ENCODE measurements at regions not wholly inside any gene's neighbourhood (a gene's known extent, or its start where the extent isn't known, plus 50 kb on each side); places are given as distances from the start of the nearest gene placed in this dataset.
"Not testable (repeated sequence)": the region's sequence is repeated elsewhere in the genome, so short reads cannot be mapped to it uniquely, and the experiment has no call there.

DNA sequence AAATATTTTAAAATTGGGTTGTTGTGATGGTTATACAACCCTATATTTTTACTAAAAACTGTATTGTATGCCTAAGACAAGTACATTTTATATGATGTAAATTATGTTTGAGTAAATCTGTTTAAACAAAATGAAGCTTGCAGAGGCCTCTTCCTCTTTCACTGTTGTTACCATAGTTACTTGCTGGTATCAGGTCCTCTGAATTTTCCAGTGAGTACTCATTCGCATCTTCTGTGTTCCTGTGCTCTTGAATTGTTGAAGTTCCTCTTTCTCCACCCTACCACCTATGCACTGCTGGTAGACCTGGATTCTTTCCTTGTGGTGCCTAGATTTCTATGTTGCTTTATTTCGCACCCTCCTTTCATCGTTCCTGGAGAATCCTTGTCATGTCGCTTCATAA, 938.5 kb upstream of the ACO1 start:
- peak; percentile 13 to 20 for DNase-seq

DNA sequence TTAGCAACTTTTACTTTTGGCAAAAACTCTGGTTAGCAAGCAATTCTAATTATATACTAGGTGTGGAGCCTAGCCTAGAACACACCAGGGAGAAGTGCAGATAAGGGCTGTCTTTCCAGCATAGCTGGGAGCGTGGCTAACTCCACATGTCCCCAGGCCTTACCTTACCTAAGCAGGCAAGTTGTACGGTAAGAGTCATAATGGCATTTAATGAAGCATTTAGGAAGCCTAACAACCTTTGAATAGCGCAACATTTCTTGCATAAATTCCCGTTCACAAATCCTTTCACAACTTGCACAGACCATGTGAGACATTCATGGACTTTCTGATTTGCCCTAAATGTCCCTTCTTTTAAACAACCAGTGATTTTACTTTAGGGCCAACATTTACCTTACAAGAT, 917.4 kb upstream of the ACO1 start:
- no peak for DNase-seq

DNA sequence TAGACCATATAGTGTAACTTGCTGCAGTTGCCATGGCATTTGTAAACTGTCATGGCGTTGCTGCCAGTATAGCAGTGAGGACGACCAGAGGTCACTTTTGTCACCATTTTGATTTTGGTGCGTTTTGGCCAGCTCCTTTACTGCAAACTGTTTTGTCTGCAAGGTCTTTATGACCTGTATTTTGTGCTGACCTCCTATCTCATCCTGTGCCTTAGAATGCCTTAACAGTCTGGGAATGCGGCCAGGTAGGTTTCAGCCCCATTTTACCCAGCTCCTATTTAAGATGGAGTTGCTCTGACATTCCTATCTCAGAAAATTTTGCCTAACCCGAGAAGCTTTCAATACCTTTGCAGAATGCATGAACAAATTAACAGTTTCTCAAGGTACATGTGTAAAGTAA, 914.4 kb upstream of the ACO1 start:
- no peak for DNase-seq

DNA sequence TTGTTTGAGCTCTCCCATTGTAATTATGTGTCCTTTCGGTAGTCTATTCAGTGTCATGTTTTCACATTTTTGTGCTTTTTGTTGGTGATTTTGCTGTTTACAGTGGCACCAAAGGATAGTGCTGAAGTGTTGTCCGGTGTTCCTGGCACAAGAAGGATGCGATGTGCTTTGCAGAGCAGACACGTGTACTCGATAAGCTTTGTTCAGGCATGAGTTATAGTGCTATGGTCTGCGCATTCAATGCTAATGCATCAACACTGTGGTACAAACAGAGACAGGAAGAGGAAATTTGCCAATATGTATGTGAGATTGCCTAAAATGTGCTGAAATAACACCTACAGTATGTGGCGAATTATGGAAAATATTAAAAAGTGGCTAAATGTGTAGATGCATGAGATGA, 913.4 kb upstream of the ACO1 start:
- DNase-seq = no peak

DNA sequence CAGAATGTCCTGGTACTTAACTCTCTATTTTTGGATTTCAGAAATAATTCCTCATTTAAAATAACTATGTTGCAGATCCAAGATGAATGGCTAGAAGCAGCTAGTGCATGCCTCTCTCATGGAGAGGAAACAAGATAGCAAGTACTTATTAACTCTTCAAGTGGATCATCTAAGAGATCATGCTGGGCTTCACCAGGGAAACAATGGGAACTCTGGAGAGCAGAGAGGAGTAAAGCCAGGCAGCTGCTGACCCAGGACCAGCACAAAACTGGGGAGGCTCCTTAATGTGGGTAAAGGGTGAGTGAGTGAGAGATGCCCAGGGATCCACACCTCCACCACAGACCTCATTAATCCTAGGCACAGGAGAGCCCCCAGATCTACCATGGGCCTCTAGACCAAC, 897.8 kb upstream of the ACO1 start:
- DNase-seq = no peak

DNA sequence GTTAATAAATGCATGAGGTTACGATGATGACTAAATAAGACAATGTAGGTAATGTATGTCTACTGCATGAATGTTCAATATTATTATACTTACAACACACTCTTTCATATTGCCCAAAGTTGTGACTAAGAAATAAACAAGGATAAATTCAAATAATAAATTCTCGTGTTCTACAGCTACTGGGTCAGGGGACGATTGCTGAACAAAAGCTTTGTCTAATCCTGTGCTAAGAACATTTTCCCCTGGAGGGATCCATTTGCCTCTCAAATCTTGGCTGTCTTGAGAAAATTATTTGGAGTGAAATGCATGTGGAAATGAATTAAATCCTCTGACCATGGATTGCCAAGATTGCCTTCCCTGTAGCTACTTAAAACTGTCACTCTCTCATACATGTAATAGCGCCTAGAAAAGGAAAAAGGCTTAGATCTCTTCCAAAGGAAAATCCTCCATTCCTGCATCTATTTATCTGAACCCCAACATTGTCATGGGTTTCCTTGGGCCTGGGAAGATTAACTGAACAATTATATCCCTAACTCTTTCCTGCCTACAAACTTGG, 893.8 kb upstream of the ACO1 start:
- no peak for DNase-seq

DNA sequence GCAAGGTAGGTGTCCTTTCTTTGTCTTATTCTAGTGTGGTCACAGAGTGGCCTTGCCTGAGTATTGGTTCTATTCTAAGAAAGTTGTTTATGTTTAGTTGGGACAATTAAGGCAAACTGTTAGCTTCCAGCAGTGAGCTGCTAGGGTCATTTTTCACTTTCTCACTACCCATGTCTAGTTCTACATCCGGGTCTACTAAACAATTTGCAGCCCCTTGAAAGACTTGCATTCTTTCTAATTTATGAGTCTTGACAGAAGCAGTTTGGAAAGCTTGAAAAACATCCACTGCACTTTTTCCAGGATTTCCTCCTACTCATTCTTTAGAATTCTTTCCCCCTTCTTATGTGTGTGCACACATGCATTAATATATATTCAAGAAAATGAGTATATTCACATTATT, 892.2 kb upstream of the ACO1 start:
- DNase-seq = no peak

DNA sequence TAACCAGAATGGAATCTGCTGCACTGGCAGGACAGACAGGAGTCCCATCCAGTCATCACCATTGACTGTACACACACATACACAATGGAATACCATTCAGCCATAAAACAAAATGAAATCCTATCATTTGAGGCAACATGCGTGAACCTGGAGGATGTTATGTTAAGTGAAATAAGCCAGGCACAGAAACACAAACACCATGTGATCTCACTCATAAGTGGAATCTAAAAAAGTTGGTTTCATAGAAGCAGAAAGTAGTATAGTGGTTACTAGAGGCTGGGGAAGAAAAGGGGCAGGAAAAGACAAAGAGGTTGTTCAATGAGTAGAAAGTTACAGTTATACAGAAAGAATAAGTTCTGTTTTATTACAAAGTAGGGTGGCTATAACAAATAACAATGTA, 884.0 kb upstream of the ACO1 start:
- no peak for DNase-seq

DNA sequence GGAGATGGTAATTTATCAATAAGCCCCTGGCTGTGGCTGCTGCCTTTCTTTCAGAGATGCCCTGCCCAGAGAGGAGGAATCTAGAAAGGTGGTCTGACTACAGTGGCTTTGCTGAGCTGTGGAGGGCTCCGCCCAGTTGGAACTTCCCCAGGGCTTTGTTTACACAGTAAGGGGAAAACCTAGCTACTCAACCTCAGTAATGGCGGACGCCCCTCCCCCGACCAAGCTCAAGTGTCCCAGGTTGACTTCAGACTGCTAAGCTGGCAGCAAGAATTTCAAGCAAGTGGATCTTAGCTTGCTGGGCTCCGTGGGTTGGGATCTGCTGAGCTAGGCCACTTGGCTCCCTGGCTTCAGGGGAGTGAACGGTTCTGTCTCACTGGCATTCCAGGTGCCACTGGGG, 865.4 kb upstream of the ACO1 start:
- no peak for DNase-seq

DNA sequence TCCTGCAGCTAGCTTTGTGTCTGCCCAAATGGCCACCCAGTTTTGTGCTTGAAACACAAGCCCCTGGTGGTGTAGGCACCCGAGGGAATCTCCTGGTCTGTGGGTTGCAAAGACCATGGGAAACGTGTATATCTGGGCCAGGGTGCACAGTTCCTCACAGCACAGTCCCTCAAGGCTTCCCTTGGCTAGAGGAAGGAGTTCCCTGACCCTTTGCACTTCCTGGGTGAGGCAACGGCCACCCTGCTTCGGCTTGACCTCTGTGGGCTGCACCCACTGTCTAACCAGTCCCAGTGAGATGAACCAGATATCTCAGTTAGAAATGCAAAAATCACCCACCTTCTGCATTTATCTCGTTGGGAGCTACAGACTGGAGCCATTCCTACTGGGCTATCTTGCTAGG, 865.0 kb upstream of the ACO1 start:
- no peak for DNase-seq

DNA sequence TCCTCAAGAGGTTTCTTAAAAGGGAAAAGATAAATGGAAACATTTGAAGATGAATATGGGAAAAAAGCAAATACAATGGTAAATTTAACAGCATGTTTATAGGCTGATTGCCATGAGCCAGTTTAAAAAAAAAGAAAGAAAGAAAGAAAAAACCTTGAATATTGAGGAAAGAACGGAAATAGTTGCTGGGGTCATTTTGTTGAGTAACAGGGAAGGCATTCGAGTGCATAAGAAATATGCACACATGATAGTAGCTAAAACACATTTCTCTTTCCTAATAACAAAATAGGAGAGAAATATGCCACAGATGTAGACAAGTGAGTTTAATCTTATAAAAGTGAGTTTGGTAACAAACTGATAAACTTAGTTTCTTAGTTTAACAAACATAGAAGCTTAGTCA, 864.6 kb upstream of the ACO1 start:
- no peak for DNase-seq

DNA sequence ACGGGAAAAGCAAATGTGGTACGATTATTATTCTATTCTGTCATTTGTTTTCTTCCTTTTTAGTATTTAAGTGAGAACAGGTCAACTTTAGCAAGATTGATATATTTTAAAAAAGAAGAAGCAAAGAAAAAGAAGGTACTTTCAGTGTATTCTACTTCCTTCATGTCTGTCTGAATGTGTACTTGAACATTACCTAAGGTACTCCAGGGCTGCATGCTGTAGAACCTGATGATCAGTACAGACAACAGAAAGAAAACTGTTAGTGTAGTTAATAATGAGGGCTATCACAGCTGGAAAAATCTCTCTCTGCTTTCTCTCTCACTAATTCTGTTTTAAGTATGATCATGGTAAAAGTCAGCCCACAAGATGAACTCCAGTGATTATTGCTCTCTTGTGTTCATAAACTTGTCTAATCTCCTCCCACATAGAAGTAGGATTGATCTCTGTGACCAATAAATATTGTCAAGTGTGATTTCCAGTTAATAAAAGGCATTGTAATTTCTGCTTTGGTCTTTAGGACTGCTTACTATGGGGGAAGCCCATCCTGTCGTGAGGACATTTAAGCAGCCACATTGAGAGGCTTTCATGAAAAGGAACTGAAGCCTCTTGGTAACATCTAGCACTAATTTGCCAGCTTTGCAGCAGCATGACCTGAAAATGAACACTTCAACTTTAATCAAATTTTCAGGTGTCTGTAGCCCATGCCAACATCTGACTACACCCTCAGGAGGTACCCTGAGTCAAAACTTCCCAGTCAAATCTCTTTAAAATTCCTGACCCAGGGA, 864.0 kb upstream of the ACO1 start:
- DNase-seq = no peak

DNA sequence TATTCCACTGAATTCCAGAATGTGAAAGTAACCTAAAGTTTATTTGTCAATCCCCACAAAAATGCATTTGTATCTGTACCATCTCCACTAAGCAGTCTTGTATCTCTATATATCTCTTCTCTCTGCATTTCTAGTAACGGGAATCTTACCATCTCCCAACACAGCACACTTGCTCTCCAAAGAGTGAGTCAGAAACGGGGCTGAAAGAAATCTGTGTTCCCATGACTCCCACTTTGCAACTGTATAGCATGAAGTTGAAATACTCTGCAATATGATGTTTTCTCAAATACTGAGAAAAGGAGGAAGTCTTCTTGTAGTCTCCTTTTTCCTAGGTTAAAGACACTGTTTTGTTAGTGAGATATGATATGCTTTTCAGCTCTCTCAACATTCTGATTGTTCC, 848.8 kb upstream of the ACO1 start:
- no peak for DNase-seq

DNA sequence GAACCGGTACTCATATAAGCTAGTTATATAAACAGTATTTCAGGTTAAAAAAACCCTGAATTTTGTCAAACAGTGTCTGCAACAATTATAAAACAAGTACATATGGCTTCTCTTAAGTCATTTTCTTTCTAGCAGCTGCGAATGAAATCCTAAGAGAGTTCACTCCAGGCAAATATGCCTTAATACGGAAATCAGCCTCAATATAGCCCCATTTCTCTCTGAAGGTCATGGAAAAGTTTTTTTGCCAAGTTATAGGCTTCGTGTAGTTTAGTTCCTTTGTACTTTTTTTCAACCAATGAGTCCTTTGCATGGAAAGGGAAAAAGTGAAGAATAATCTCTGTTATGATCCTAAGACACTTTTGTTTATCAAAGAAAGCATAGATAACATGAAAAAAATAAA, 848.0 kb upstream of the ACO1 start:
- no peak for DNase-seq

DNA sequence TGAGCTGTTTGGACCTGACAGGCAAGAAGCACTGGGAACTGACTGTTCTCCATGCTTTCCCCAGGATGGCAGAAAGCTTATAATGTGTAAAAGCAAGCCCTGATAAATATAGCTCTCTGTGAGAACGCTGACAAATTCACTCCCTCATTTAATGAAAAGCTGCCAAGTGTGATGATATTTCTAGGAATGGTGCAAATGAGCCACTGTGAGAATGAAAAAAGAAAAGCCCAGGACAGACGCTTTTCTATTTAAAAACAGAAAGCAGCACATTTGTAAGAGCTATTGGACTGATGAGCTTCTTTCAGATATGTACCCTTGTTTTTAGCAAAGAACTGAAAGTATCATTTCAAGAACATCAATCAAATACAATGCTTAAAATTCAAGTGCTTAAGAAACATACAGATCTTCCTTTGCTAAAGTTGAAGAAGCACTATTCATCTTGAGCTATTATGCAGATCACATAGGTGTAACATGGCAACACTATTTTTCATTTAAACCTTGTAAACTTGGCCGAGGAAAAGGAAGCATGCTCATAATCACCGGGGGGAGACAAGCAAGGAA, 842.6 kb upstream of the ACO1 start:
- no peak for DNase-seq

DNA sequence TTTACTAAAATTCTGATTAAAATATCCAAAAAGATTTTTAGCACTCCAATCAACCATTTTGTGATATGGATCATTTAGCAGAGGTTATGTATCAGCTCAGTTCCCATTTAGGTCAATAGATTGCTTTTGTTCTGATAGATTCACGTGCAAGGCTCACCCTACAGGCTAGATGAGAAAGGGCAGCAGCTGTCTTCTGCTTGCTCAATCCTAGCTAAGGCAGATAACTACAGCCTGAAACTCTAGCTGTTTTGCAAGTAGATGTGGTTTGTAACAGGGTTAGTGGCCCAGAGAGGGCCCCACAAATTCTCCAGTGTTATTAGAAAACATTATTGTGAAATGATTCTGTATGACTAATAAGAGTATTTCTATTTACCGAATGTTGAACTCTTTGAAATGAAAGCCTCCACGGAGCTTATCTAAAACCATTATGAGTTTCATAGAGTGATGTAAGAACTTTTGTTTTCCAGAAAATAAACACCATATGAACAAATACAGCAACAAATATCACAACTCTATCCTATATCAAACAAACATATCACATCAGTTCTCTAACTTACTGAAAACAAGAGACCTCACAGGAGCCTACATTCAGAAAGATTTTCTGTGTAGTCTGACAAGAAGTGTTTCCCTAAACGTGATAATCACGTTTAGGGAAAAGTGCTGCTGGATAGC, 841.9 kb upstream of the ACO1 start:
- DNase-seq = peak; percentile 34 to 62

DNA sequence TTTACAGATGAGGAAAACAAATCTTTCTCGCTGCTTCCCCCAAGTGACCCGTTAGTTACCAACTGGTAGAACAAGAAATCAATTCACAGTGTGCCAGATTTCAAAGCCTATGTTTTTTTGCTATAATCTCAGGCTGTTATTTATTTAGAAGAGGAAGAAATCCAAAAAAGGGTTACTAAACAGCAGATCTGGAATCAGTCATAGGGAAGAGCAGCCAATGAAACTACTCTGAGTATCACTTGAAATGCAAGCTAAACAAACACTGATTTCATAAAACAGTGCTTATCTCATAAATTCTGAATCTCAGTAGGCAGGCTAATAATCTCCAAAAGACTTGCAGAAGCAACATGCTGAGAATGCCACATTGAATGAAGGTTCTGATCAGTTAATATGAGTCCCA, 829.5 kb upstream of the ACO1 start:
- no peak for DNase-seq

DNA sequence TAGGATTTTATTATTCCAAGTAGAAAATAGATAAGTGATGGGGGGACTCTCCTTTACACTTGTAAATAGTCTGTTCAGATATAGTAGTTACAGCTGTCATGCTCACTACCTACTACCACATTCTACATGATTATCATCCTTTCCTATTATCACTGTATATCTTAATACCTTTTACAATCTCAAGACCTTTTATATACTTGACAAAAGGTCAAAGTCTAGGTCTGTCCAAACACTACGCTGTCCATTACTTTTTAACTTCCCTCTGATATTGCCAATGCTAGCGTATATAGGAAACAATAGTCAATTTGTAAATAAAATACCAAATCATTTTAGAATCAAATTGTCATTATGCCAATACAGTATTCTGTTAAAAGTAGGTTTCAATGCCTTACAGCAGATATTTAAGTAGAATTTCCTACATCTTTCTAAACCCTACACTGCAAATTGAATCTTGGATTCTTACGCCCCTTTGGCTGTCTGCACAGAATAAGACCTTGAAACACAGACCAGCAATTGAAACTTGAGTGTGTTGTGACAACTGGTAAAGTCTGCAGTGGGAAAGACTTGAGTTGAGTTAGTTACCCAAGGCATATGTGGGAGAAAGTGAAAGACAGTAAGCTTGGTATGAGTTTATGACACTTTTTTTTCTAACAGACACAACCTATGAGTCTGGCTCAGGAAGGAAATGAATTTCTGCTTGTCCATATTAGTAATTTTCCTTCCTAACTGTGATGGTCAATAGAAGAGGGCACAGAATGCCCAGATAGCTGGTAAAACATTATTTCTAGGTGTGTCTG, 827.6 kb upstream of the ACO1 start:
- DNase-seq = no peak

DNA sequence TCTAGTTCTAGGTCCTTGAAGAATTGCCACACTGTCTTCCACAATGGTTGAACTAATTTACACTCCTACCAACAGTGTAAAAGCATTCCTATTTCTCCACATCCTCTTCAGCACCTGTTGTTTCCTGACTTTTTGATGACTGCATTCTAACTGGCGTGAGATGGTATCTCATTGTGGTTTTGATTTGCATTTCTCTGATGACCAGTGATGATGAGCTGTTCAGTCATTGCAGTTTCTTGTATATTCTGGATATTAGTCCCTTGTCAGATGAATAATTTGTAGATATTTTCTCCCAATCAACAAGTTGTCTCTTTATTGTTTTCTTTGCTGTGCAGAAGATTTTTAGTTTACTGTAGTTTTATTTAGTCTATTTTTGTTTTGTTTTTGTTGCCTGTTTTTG, 812.3 kb upstream of the ACO1 start:
- not testable (repeated sequence) for DNase-seq

DNA sequence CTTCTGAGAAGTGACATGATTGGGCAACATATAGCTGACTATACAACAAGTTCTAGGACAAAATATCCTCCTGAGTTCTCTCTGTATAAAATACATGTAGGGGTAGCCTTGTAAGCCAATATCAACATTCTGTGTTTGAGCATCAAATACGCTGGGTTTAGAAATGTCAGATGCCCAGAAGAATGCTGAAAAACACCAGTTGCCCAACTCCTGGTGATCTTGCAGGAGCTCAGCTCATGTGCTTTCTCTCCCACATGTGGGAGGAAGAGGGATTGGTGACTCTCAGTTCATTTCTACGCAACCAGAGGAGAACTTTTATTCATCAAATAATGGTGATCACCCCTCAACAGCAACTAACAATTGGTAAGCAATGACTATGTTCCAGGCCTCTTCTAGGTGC, 810.9 kb upstream of the ACO1 start:
- no peak for DNase-seq

DNA sequence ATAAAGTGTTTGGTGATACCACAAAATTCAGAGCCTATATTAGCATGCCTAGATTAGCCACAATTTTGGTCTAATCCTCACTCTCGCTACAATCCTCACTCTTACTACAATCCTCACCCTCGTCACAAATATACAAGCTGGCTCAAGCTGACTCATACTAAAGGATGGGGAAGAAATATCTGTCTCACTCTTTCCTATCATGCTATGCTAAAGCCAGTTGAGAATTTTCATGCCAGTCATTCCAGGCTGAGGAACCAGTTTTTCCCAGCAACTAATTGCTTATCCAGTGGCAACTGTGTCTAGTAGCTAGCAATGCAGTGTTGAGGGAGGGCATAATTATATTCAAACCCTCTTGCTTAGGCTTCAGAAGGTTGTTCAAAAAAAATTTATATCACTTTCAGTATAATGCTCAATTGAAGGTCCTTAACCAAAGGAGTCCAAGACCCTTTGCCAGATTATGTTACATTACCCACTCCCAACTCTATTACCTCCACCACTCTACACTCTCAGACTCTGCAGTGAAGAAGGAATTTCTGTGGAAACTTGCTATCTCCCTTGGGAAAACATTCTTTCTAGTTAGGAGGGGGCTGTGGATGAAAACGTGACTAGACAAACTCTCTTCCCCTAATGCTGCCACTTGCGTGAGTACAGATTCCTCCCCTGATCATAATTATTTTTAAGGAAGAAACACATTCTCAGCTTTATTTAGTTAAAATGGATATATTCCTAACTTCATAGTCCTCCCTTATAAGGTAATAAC, 810.3 kb upstream of the ACO1 start:
- DNase-seq = no peak

DNA sequence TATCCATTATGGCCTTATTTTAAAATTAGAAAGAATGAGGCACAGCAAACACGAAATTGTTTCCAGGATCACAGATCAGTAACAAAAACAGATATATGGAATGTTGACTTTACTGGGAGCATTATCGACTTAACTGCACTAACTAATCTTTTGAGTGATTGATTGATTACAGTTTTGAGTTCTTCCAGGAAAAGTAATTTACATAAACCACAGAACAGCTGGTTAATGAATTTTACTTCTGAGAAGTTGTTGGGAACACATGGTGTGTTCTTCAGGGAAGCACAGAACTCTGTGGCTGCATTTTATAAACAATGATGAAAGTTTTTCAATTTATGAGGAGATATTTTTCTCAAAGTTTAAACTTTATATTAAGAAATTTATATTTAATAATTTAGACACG, 802.4 kb upstream of the ACO1 start:
- no peak for DNase-seq

DNA sequence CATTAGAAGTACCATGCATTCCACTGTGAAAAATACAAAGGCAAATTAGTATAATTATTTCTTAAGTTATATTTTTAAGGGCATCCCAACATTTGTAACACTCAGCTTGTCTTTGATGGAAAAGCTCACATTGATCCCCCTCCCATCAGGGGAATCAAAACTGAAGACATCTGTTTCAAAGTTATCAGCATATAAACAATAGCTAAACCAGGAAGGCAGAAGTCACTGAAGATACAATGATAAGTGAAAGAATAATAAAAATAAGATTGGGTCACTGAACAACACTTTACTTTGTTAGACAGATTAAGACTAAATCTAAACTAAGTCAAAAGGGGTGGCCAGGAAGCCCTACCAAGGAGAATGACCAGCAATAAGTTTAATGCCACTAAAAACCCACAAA, 801.9 kb upstream of the ACO1 start:
- no peak for DNase-seq
